ENCODE measurements at regions not wholly inside any gene's neighbourhood (a gene's known extent, or its start where the extent isn't known, plus 50 kb on each side); places are given as distances from the start of the nearest gene placed in this dataset.

GRCh38 chr16:86384263-86384649 lies 126.1 kb upstream of the FOXF1 start:
- TF ChIP-seq, protein P1, sequence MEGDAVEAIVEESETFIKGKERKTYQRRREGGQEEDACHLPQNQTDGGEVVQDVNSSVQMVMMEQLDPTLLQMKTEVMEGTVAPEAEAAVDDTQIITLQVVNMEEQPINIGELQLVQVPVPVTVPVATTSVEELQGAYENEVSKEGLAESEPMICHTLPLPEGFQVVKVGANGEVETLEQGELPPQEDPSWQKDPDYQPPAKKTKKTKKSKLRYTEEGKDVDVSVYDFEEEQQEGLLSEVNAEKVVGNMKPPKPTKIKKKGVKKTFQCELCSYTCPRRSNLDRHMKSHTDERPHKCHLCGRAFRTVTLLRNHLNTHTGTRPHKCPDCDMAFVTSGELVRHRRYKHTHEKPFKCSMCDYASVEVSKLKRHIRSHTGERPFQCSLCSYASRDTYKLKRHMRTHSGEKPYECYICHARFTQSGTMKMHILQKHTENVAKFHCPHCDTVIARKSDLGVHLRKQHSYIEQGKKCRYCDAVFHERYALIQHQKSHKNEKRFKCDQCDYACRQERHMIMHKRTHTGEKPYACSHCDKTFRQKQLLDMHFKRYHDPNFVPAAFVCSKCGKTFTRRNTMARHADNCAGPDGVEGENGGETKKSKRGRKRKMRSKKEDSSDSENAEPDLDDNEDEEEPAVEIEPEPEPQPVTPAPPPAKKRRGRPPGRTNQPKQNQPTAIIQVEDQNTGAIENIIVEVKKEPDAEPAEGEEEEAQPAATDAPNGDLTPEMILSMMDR (IDR thresholded peaks at IDR 0.05; ENCODE audit: low read depth, low read length): no peak
- no peak for TF ChIP-seq POLR2A (IDR thresholded peaks at IDR 0.05; ENCODE audit: extremely low read depth, insufficient read length)
